ENCODE measurements at regions not wholly inside any gene's neighbourhood (a gene's known extent, or its start where the extent isn't known, plus 50 kb on each side); places are given as distances from the start of the nearest gene placed in this dataset.

- TF ChIP-seq SIN3A (IDR thresholded peaks at IDR 0.05; ENCODE audit: borderline replicate concordance, low read depth, low read length) (no peak), POLR2AphosphoS5 (IDR thresholded peaks at IDR 0.05; ENCODE audit: low read depth, low read length) (no peak), ZSCAN30 (CRISPR knock-in tag; IDR thresholded peaks at IDR 0.05) (no peak), ZNF292 (CRISPR knock-in tag; IDR thresholded peaks at IDR 0.05; ENCODE audit: borderline replicate concordance, low read depth) (no peak), ELF1 (CRISPR knock-in tag; IDR thresholded peaks at IDR 0.05) (no peak), ZNF546 (CRISPR knock-in tag; conservative IDR thresholded peaks at IDR 0.05) (no peak), TBP (CRISPR knock-in tag; IDR thresholded peaks at IDR 0.05) (no peak), TARDBP (CRISPR knock-in tag; IDR thresholded peaks at IDR 0.05) (no peak), CTCF (CRISPR knock-in tag; IDR thresholded peaks at IDR 0.05) (no peak), ZNF567 (CRISPR knock-in tag; IDR thresholded peaks at IDR 0.05; ENCODE audit: borderline replicate concordance) (no peak), ARHGAP35 (CRISPR knock-in tag; IDR thresholded peaks at IDR 0.05; ENCODE audit: borderline replicate concordance) (no peak), ZMYM2 (CRISPR knock-in tag; IDR thresholded peaks at IDR 0.05) (no peak)
- TF ChIP-seq, protein P1, sequence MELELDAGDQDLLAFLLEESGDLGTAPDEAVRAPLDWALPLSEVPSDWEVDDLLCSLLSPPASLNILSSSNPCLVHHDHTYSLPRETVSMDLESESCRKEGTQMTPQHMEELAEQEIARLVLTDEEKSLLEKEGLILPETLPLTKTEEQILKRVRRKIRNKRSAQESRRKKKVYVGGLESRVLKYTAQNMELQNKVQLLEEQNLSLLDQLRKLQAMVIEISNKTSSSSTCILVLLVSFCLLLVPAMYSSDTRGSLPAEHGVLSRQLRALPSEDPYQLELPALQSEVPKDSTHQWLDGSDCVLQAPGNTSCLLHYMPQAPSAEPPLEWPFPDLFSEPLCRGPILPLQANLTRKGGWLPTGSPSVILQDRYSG (CRISPR knock-in tag; IDR thresholded peaks at IDR 0.05): no peak
These were observed 209.0 kb downstream of the AMY1C start for GRCh38 chr1:103958699-103959098.
